Natural killer cell (primary cell): ENCODE measurements at regions not wholly inside any gene's neighbourhood (a gene's known extent, or its start where the extent isn't known, plus 50 kb on each side); places are given as distances from the start of the nearest gene placed in this dataset.

ENCODE experiments used
- ATAC-seq, 3 donors: fragments of 150-1000 bp in 2 of 3; fragments of 200-7000 bp in 1 of 3; cut with Tn5 transposase; 1 replicate in 1 of 3; 2 replicates in 2 of 3; pipeline ENCODE4 v1.10.0; 2021; ENCODE audit warnings: mild to moderate bottlenecking in 2 of 3, moderate library complexity in 2 of 3
- DNase-seq, 2 donors: peaks; one replicate each; pipeline versions ENCODE4 v3.0.0 to v3.0.0-alpha.2; 2013 to 2021; ENCODE audit warnings: mixed read lengths in 1 of 2
- H3K27ac ChIP-seq: one replicate; pipeline ENCODE4 v1.5.1; 2013; ENCODE audit warnings: mild to moderate bottlenecking, low read length
- H3K27me3 ChIP-seq: one replicate; pipeline ENCODE4 v1.6.1; 2013; ENCODE audit warnings: low read length; ENCODE audit not compliant: control insufficient read depth, insufficient read depth
- H3K36me3 ChIP-seq: one replicate; pipeline ENCODE4 v1.6.1; 2013; ENCODE audit warnings: low read length; ENCODE audit not compliant: control insufficient read depth, insufficient read depth
- H3K4me1 ChIP-seq: one replicate; pipeline ENCODE4 v1.6.1; 2013; ENCODE audit warnings: low read length; ENCODE audit not compliant: control insufficient read depth, insufficient read depth
- H3K4me3 ChIP-seq: one replicate; pipeline ENCODE4 v1.5.1; 2013; ENCODE audit warnings: low read length
- H3K9me3 ChIP-seq: one replicate; pipeline ENCODE4 v1.6.1; 2013; ENCODE audit warnings: low read length; ENCODE audit not compliant: control insufficient read depth, insufficient read depth
- H3K27ac Mint-ChIP-seq, 2 donors: one replicate each; pipeline ENCODE4 v1.8.0; 2022; ENCODE audit warnings: mild to moderate bottlenecking in 2 of 2, mixed read lengths in 2 of 2, moderate library complexity in 1 of 2
- H3K27me3 Mint-ChIP-seq, 2 donors: one replicate each; pipeline ENCODE4 v1.8.0; 2022; ENCODE audit warnings: low read depth in 2 of 2, mixed read lengths in 2 of 2
- H3K36me3 Mint-ChIP-seq: one replicate; pipeline ENCODE4 v1.8.0; 2022; ENCODE audit warnings: mixed read lengths
- H3K4me1 Mint-ChIP-seq, 2 donors: one replicate each; pipeline ENCODE4 v1.8.0; 2022; ENCODE audit warnings: mixed read lengths in 2 of 2
- H3K4me3 Mint-ChIP-seq: one replicate; pipeline ENCODE4 v1.8.0; 2022; ENCODE audit warnings: mild to moderate bottlenecking, moderate library complexity, mixed read lengths
- H3K9me3 Mint-ChIP-seq, 2 donors: one replicate each; pipeline ENCODE4 v1.8.0; 2022; ENCODE audit warnings: mixed read lengths in 2 of 2
- WGBS: methylation state at CpG from one replicate; pipeline ENCODE4 v1.1.7; 2013; ENCODE audit warnings: missing lambda C conversion rate; ENCODE audit not compliant: insufficient coverage; 5-methylcytosine and 5-hydroxymethylcytosine counted together
- intact Hi-C: fragments of 100-400 bp; cut with micrococcal nuclease; formaldehyde crosslinking; loops from one replicate; pipeline ENCODE4 v1.14.2; 2022
- TF ChIP-seq, protein P1 (sequence below): fragments of 200-600 bp; IDR thresholded peaks from one replicate; pipeline ENCODE4 v1.8.0; 2022; ENCODE audit warnings: antibody characterized with exemption

DNA sequence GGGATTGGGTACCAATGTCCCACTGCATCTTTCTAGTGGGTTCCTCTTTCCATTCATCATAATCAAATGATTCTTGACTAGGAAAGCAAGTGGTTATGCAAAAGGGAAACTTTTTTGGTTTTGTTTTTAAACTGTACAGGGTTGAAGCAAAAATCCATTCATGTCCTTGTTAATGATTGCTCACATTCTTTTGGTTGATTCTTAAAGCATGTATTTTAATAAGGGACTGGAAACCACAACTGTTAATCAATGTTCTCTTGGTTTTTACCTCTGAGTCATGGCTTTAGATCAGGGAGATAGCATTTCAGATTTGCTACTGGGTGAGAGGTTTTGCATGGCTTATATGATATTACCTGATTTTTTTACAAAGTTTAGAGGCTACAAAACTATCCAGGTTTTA is 371.7 kb upstream of the RGMA start:
- H3K27ac Mint-ChIP-seq = no peak overlapping the region
- H3K4me3 Mint-ChIP-seq = no peak overlapping the region
- no peaks in the 10 kb centered on the region for H3K27me3 ChIP-seq
- TF ChIP-seq, protein P1, sequence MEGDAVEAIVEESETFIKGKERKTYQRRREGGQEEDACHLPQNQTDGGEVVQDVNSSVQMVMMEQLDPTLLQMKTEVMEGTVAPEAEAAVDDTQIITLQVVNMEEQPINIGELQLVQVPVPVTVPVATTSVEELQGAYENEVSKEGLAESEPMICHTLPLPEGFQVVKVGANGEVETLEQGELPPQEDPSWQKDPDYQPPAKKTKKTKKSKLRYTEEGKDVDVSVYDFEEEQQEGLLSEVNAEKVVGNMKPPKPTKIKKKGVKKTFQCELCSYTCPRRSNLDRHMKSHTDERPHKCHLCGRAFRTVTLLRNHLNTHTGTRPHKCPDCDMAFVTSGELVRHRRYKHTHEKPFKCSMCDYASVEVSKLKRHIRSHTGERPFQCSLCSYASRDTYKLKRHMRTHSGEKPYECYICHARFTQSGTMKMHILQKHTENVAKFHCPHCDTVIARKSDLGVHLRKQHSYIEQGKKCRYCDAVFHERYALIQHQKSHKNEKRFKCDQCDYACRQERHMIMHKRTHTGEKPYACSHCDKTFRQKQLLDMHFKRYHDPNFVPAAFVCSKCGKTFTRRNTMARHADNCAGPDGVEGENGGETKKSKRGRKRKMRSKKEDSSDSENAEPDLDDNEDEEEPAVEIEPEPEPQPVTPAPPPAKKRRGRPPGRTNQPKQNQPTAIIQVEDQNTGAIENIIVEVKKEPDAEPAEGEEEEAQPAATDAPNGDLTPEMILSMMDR = no peak
- H3K4me1 Mint-ChIP-seq = no peaks in the 10 kb centered on the region
- DNase-seq (no peak), ATAC-seq (no peak)
- no peaks in the 10 kb centered on the region for H3K9me3 ChIP-seq
- intact Hi-C loops = no loop called here
- no peaks in the 10 kb centered on the region for H3K4me1 ChIP-seq
- peaks cover 7 to 11% of the 10 kb centered on the region in 2 donors for H3K27me3 Mint-ChIP-seq
- H3K36me3 ChIP-seq = no peaks in the 10 kb centered on the region
- no peak overlapping the region for H3K4me3 ChIP-seq
- no peak overlapping the region for H3K27ac ChIP-seq
- no peaks in the 10 kb centered on the region for H3K9me3 Mint-ChIP-seq
- H3K36me3 Mint-ChIP-seq = no peaks in the 10 kb centered on the region

- intact Hi-C loops = no loop called here
- 90% methylated on average over 3 of the region's 3 CpGs for whole genome bisulfite sequencing
- TF ChIP-seq, protein P1 = no peak
- Histone ChIP-seq H3K36me3 (no peaks in the 10 kb centered on the region), H3K4me3 (no peak overlapping the region), H3K9me3 (no peaks in the 10 kb centered on the region), H3K27ac (no peak overlapping the region), H3K27me3 (no peaks in the 10 kb centered on the region), H3K4me1 (no peaks in the 10 kb centered on the region)
- no peak for DNase-seq
- Mint-ChIP-seq H3K27ac (no peak overlapping the region), H3K9me3 (no peaks in the 10 kb centered on the region), H3K36me3 (no peaks in the 10 kb centered on the region), H3K4me3 (no peak overlapping the region), H3K27me3 (peaks cover 0 to 13% of the 10 kb centered on the region in 2 donors), H3K4me1 (no peaks in the 10 kb centered on the region)
- ATAC-seq = no peak
Observed at GRCh38 chr15:93459396-93459795, 370.4 kb upstream of the RGMA start.

- Mint-ChIP-seq H3K4me1 (no peaks in the 10 kb centered on the region), H3K27ac (no peak overlapping the region), H3K9me3 (no peaks in the 10 kb centered on the region), H3K36me3 (no peaks in the 10 kb centered on the region), H3K27me3 (peaks cover 0 to 13% of the 10 kb centered on the region in 2 donors), H3K4me3 (no peak overlapping the region)
- Histone ChIP-seq H3K27ac (no peak overlapping the region), H3K36me3 (no peaks in the 10 kb centered on the region), H3K27me3 (no peaks in the 10 kb centered on the region), H3K4me3 (no peak overlapping the region), H3K4me1 (no peaks in the 10 kb centered on the region), H3K9me3 (no peaks in the 10 kb centered on the region)
- ATAC-seq = no peak
- intact Hi-C loops = no loop called here
- 80% methylated on average over 4 of the region's 5 CpGs for WGBS
- no peak for DNase-seq
- TF ChIP-seq, protein P1 = no peak
Observed at GRCh38 chr15:93458597-93458996, 369.6 kb upstream of the RGMA start.

DNA sequence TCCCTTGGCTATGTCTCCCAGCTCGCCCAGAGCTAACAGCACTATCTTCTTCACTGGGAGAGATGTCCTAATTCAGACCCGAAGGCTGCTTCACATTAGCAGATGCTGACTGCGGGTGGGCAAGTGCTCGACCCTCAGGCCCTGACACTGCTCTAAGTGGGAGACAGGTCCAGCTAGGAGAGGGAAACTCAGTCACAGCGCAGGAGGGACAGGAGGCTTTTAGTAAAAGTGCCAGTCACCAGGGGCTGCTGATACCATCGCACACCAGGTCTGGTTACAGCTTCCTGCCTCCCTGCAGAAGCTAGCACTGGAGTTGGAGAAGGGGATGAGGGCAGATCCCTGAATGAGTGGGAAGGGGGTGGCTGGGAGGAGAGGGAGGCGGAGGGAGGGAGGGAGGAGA is 365.8 kb upstream of the RGMA start:
- no peaks in the 10 kb centered on the region for H3K9me3 Mint-ChIP-seq
- H3K9me3 ChIP-seq = no peaks in the 10 kb centered on the region
- ATAC-seq (no peak), DNase-seq (no peak)
- H3K4me3 Mint-ChIP-seq = no peak overlapping the region
- 51% methylated on average over 7 of the region's 7 CpGs for WGBS
- no peaks in the 10 kb centered on the region for H3K36me3 Mint-ChIP-seq
- H3K27me3 ChIP-seq = no peaks in the 10 kb centered on the region
- intact Hi-C loops = no loop called here
- H3K4me1 ChIP-seq = no peaks in the 10 kb centered on the region
- H3K27ac ChIP-seq = no peak overlapping the region
- H3K27ac Mint-ChIP-seq = no peak overlapping the region
- H3K36me3 ChIP-seq = no peaks in the 10 kb centered on the region
- H3K4me1 Mint-ChIP-seq = no peaks in the 10 kb centered on the region
- peaks cover 6 to 15% of the 10 kb centered on the region in 2 donors for H3K27me3 Mint-ChIP-seq
- H3K4me3 ChIP-seq = no peak overlapping the region
- TF ChIP-seq, protein P1 = no peak
